NCI-H748 (cell line): ENCODE measurements at regions not wholly inside any gene's neighbourhood (a gene's known extent, or its start where the extent isn't known, plus 50 kb on each side); places are given as distances from the start of the nearest gene placed in this dataset.

ENCODE experiments used
- DNase-seq: peaks from one replicate; lab custom pipeline; 2025; ENCODE audit not compliant: unreplicated experiment; lab: John Stamatoyannopoulos, UW

- DNase-seq: no peak
These were observed 282.0 kb upstream of the RGS6 start for GRCh38 chr14:71650187-71650755.

GRCh38 chr14:71651228-71651627 lies 281.0 kb upstream of the RGS6 start:
- no peak for DNase-seq

- DNase-seq: no peak
These were observed 279.9 kb upstream of the RGS6 start for GRCh38 chr14:71652368-71652767.

GRCh38 chr14:71654810-71655209 lies 277.4 kb upstream of the RGS6 start:
- no peak for DNase-seq

- DNase-seq: peak; percentile 15
These were observed 273.9 kb upstream of the RGS6 start for GRCh38 chr14:71658261-71658860.

GRCh38 chr14:71659159-71659558 lies 273.1 kb upstream of the RGS6 start:
- DNase-seq: peak; percentile 21

GRCh38 chr14:71661441-71661840 lies 270.8 kb upstream of the RGS6 start:
- DNase-seq: no peak

- DNase-seq: no peak
These were observed 269.9 kb upstream of the RGS6 start for GRCh38 chr14:71662291-71662790.

- DNase-seq: no peak
These were observed 267.1 kb upstream of the RGS6 start for GRCh38 chr14:71665157-71665556.

- no peak for DNase-seq
These were observed 266.4 kb upstream of the RGS6 start for GRCh38 chr14:71665781-71666180.

- DNase-seq: no peak
These were observed 265.6 kb upstream of the RGS6 start for GRCh38 chr14:71666571-71667145.

- no peak for DNase-seq
These were observed 263.9 kb upstream of the RGS6 start for GRCh38 chr14:71668186-71668912.

GRCh38 chr14:71672596-71672995 lies 259.6 kb upstream of the RGS6 start:
- DNase-seq: no peak

- no peak for DNase-seq
These were observed 256.9 kb upstream of the RGS6 start for GRCh38 chr14:71675126-71675899.

GRCh38 chr14:71675900-71676287 lies 256.3 kb upstream of the RGS6 start:
- no peak for DNase-seq

GRCh38 chr14:71680736-71681387 lies 251.4 kb upstream of the RGS6 start:
- peak; percentile 31 for DNase-seq

- DNase-seq: no peak
These were observed 249.9 kb upstream of the RGS6 start for GRCh38 chr14:71682337-71682736.

- DNase-seq: no peak
These were observed 247.9 kb upstream of the RGS6 start for GRCh38 chr14:71684323-71684722.

- DNase-seq: no peak
These were observed 245.6 kb upstream of the RGS6 start for GRCh38 chr14:71686677-71687076.

GRCh38 chr14:71687166-71687831 lies 244.9 kb upstream of the RGS6 start:
- no peak for DNase-seq
